ENCODE measurements at regions not wholly inside any gene's neighbourhood (a gene's known extent, or its start where the extent isn't known, plus 50 kb on each side); places are given as distances from the start of the nearest gene placed in this dataset.

GRCh38 chr11:112651386-112651785 is 309.8 kb upstream of the NCAM1 start:
- Mint-ChIP-seq H3K4me3 (no peak overlapping the region), H3K9me3 (no peaks in the 10 kb centered on the region), H3K4me1 (peaks cover 6% of the 10 kb centered on the region in 2 donors), H3K27me3 (ENCODE audit: low read depth in 2 of 2) (peaks cover 12 to 23% of the 10 kb centered on the region in 2 donors), H3K27ac (no peak overlapping the region), H3K36me3 (no peaks in the 10 kb centered on the region)
- DNase-seq: no peak
- H3K4me1 ChIP-seq (ENCODE audit: control insufficient read depth, insufficient read depth, low read length): no peaks in the 10 kb centered on the region
- H3K4me3 ChIP-seq (ENCODE audit: low read length): no peak overlapping the region
- H3K9me3 ChIP-seq (ENCODE audit: control insufficient read depth, insufficient read depth, low read length): no peaks in the 10 kb centered on the region
- H3K27me3 ChIP-seq (ENCODE audit: control insufficient read depth, insufficient read depth, low read length): no peaks in the 10 kb centered on the region
- no peak overlapping the region for H3K27ac ChIP-seq (ENCODE audit: low read length)
- intact Hi-C loops (cut with micrococcal nuclease): no loop called here
- H3K36me3 ChIP-seq (ENCODE audit: control insufficient read depth, insufficient read depth, low read length): no peaks in the 10 kb centered on the region
- TF ChIP-seq CTCF (IDR thresholded peaks at IDR 0.05): no peak
- no peak for ATAC-seq

- H3K27ac Mint-ChIP-seq: no peak overlapping the region
- TF ChIP-seq CTCF (IDR thresholded peaks at IDR 0.05): no peak
- H3K4me1 ChIP-seq (ENCODE audit: control insufficient read depth, insufficient read depth, low read length): no peaks in the 10 kb centered on the region
- ATAC-seq: no peak
- no peaks in the 10 kb centered on the region for H3K27me3 ChIP-seq (ENCODE audit: control insufficient read depth, insufficient read depth, low read length)
- 80% methylated on average over 3 of the region's 3 CpGs for WGBS (ENCODE audit: insufficient coverage)
- no peak for DNase-seq
- no peaks in the 10 kb centered on the region for H3K36me3 Mint-ChIP-seq
- H3K9me3 ChIP-seq (ENCODE audit: control insufficient read depth, insufficient read depth, low read length): no peaks in the 10 kb centered on the region
- no peak overlapping the region for H3K4me3 ChIP-seq (ENCODE audit: low read length)
- H3K27me3 Mint-ChIP-seq (ENCODE audit: low read depth in 2 of 2): peaks cover 8 to 16% of the 10 kb centered on the region in 2 donors
- H3K27ac ChIP-seq (ENCODE audit: low read length): no peak overlapping the region
- intact Hi-C loops (cut with micrococcal nuclease): no loop called here
- H3K4me3 Mint-ChIP-seq: no peak overlapping the region
- H3K36me3 ChIP-seq (ENCODE audit: control insufficient read depth, insufficient read depth, low read length): no peaks in the 10 kb centered on the region
- peaks cover 6% of the 10 kb centered on the region in 2 donors for H3K4me1 Mint-ChIP-seq
- H3K9me3 Mint-ChIP-seq: no peaks in the 10 kb centered on the region
These were observed 308.3 kb upstream of the NCAM1 start for GRCh38 chr11:112652786-112653390.

- H3K4me3 ChIP-seq (ENCODE audit: low read length): no peak overlapping the region
- no peak for TF ChIP-seq CTCF (IDR thresholded peaks at IDR 0.05)
- Mint-ChIP-seq H3K36me3 (no peaks in the 10 kb centered on the region), H3K27me3 (ENCODE audit: low read depth in 2 of 2) (peaks cover 0 to 14% of the 10 kb centered on the region in 2 donors), H3K4me1 (no peaks in the 10 kb centered on the region), H3K4me3 (no peak overlapping the region), H3K27ac (no peak overlapping the region), H3K9me3 (no peaks in the 10 kb centered on the region)
- intact Hi-C loops (cut with micrococcal nuclease): no loop called here
- DNase-seq (no peak), ATAC-seq (no peak)
- no peaks in the 10 kb centered on the region for H3K4me1 ChIP-seq (ENCODE audit: control insufficient read depth, insufficient read depth, low read length)
- H3K36me3 ChIP-seq (ENCODE audit: control insufficient read depth, insufficient read depth, low read length): no peaks in the 10 kb centered on the region
- no peaks in the 10 kb centered on the region for H3K27me3 ChIP-seq (ENCODE audit: control insufficient read depth, insufficient read depth, low read length)
- 63% methylated on average over 2 of the region's 2 CpGs for WGBS (ENCODE audit: insufficient coverage)
- no peak overlapping the region for H3K27ac ChIP-seq (ENCODE audit: low read length)
- H3K9me3 ChIP-seq (ENCODE audit: control insufficient read depth, insufficient read depth, low read length): no peaks in the 10 kb centered on the region
These were observed 305.8 kb upstream of the NCAM1 start for GRCh38 chr11:112655371-112655770.

- H3K36me3 ChIP-seq (ENCODE audit: control insufficient read depth, insufficient read depth, low read length): no peaks in the 10 kb centered on the region
- 90% methylated on average over 5 of the region's 6 CpGs for WGBS (ENCODE audit: insufficient coverage)
- Mint-ChIP-seq H3K9me3 (no peaks in the 10 kb centered on the region), H3K4me1 (no peaks in the 10 kb centered on the region), H3K36me3 (no peaks in the 10 kb centered on the region), H3K4me3 (no peak overlapping the region), H3K27ac (no peak overlapping the region), H3K27me3 (ENCODE audit: low read depth in 2 of 2) (peaks cover 0 to 10% of the 10 kb centered on the region in 2 donors)
- H3K4me3 ChIP-seq (ENCODE audit: low read length): no peak overlapping the region
- H3K4me1 ChIP-seq (ENCODE audit: control insufficient read depth, insufficient read depth, low read length): no peaks in the 10 kb centered on the region
- TF ChIP-seq CTCF (IDR thresholded peaks at IDR 0.05): no peak
- no peak overlapping the region for H3K27ac ChIP-seq (ENCODE audit: low read length)
- no peaks in the 10 kb centered on the region for H3K9me3 ChIP-seq (ENCODE audit: control insufficient read depth, insufficient read depth, low read length)
- DNase-seq (no peak), ATAC-seq (no peak)
- intact Hi-C loops (cut with micrococcal nuclease): no loop called here
- no peaks in the 10 kb centered on the region for H3K27me3 ChIP-seq (ENCODE audit: control insufficient read depth, insufficient read depth, low read length)
These were observed 304.3 kb upstream of the NCAM1 start for GRCh38 chr11:112656772-112657428.

Measured in natural killer cell (primary cell).